ENCODE measurements at regions not wholly inside any gene's neighbourhood (a gene's known extent, or its start where the extent isn't known, plus 50 kb on each side); places are given as distances from the start of the nearest gene placed in this dataset.

- H3K4me1 ChIP-seq (replicated peaks in 1 of 4; ENCODE audit: control insufficient read depth in 3 of 4, insufficient read depth in 4 of 4, low read length in 3 of 4), result no peaks in the 10 kb centered on the region
- no peak overlapping the region for H3K4me3 ChIP-seq (ENCODE audit: extremely low read depth in 1 of 4, insufficient read depth in 2 of 4, low read depth in 3 of 4, low read length in 4 of 4)
- FAIRE-seq, result no peak
- H2BK12ac ChIP-seq (ENCODE audit: low read depth, low read length), result no peak overlapping the region
- H4K20me1 ChIP-seq (replicated peaks in 1 of 2; ENCODE audit: control insufficient read depth in 1 of 2, insufficient read depth in 2 of 2, low read length in 2 of 2), result no peaks in the 10 kb centered on the region
- no peaks in the 10 kb centered on the region for H3K23me2 ChIP-seq (ENCODE audit: low read depth, low read length)
- no peak overlapping the region for H2BK120ac ChIP-seq (replicated peaks; ENCODE audit: low read depth, low read length)
- no peaks in the 10 kb centered on the region for H3K79me2 ChIP-seq (ENCODE audit: control insufficient read depth in 1 of 2, insufficient read depth in 2 of 2, low read length in 2 of 2)
- no peak for TF ChIP-seq FOSL1 (IDR thresholded peaks at IDR 0.05; ENCODE audit: insufficient read depth, low read depth, low read length)
- no peak for TF ChIP-seq BACH1 (IDR thresholded peaks at IDR 0.05; ENCODE audit: low read length)
- no peak overlapping the region for H4K91ac ChIP-seq (replicated peaks; ENCODE audit: insufficient read length, low read length)
- CTCF ChIA-PET (ENCODE audit: partially characterized antibody), result interaction anchor here (0.7 kb wide), 1 partner anchor 978 kb away, joined by 3 read pairs; no protein-coding TSS in a partner anchor
- no peaks in the 10 kb centered on the region for H3K79me1 ChIP-seq (ENCODE audit: low read depth, low read length)
- no peak overlapping the region for H3K56ac ChIP-seq (replicated peaks; ENCODE audit: insufficient read length, low read depth, low read length)
- H3K14ac ChIP-seq (ENCODE audit: insufficient read length), result no peak overlapping the region
- H3K36me3 ChIP-seq (ENCODE audit: control insufficient read depth in 2 of 4, insufficient read depth in 4 of 4, low read length in 3 of 4), result no peaks in the 10 kb centered on the region
- H3K9me3 ChIP-seq (ENCODE audit: insufficient read depth in 2 of 2, low read depth in 1 of 2, low read length in 1 of 2), result no peaks in the 10 kb centered on the region
- H3K4ac ChIP-seq (replicated peaks; ENCODE audit: insufficient read length, low read depth, low read length), result no peak overlapping the region
- no peak overlapping the region for H4K5ac ChIP-seq (ENCODE audit: insufficient read length, low read depth, low read length)
- no peak overlapping the region for H4K8ac ChIP-seq (ENCODE audit: extremely low read depth, insufficient read depth, low read length)
- H3K23ac ChIP-seq (ENCODE audit: insufficient read length), result no peak overlapping the region
- POLR2A ChIA-PET (ENCODE audit: partially characterized antibody), result no interaction called here
- WGBS, 2 experiments (ENCODE audit: extremely low coverage in 1 of 2, insufficient coverage in 1 of 2, insufficient read length in 1 of 2, insufficient replicate concordance in 2 of 2, low coverage in 1 of 2, low lambda C conversion rate in 2 of 2, missing lambda C conversion rate in 1 of 2), result 89% methylated on average over 2 of the region's 2 CpGs; no CpG with 5 or more reads in 1 of the 2 experiments
- no peak overlapping the region for H3K18ac ChIP-seq (ENCODE audit: extremely low read depth, low read length)
- DNase-seq (ENCODE audit: low read depth in 1 of 2, low spot score in 2 of 2), result no peak
- no peak overlapping the region for H3K27ac ChIP-seq (ENCODE audit: low read depth, low read length)
- no peak overlapping the region for H3K4me2 ChIP-seq (ENCODE audit: insufficient read depth in 1 of 2, low read depth in 2 of 2, low read length in 2 of 2)
- H2BK5ac ChIP-seq (ENCODE audit: low read depth, low read length), result no peak overlapping the region
- H2BK20ac ChIP-seq (ENCODE audit: low read length), result no peak overlapping the region
- H2AFZ ChIP-seq (ENCODE audit: low read length), result no peak overlapping the region
- no peak overlapping the region for H3K9ac ChIP-seq (replicated peaks in 1 of 4; ENCODE audit: extremely low read depth in 1 of 4, low read depth in 3 of 4, low read length in 3 of 4)
- H2AK5ac ChIP-seq (ENCODE audit: low read depth, low read length), result no peak overlapping the region
- H2BK15ac ChIP-seq (ENCODE audit: low read length), result no peak overlapping the region
- no peaks in the 10 kb centered on the region for H3K27me3 ChIP-seq (replicated peaks in 1 of 4; ENCODE audit: control insufficient read depth in 3 of 4, extremely low read depth in 1 of 4, insufficient read depth in 3 of 4, low read length in 3 of 4)
These were observed 815.1 kb downstream of the NCAM2 start for GRCh38 chr21:21813289-21813688.

All from H1 (cell line).